Uterus (tissue), 2 donors: ENCODE measurements at regions not wholly inside any gene's neighbourhood (a gene's known extent, or its start where the extent isn't known, plus 50 kb on each side); places are given as distances from the start of the nearest gene placed in this dataset.

Experiments
- CTCF ChIP-seq, 4 experiments: fragments of 200-600 bp in 2 of 4; fragments of 450-650 bp in 2 of 4; sonication (generic) in 2 of 4; IDR thresholded peaks; one replicate each; pipeline ENCODE4 v1.5.1; 2016 to 2019; ENCODE audit warnings: antibody characterized with exemption in 4 of 4, mild to moderate bottlenecking in 2 of 4, moderate library complexity in 1 of 4
- POLR2A ChIP-seq, 2 donors: fragments of 450-650 bp; IDR thresholded peaks; one replicate each; pipeline ENCODE4 v1.6.1; 2016; ENCODE audit warnings: antibody characterized with exemption in 2 of 2, mild to moderate bottlenecking in 1 of 2, moderate library complexity in 1 of 2

DNA sequence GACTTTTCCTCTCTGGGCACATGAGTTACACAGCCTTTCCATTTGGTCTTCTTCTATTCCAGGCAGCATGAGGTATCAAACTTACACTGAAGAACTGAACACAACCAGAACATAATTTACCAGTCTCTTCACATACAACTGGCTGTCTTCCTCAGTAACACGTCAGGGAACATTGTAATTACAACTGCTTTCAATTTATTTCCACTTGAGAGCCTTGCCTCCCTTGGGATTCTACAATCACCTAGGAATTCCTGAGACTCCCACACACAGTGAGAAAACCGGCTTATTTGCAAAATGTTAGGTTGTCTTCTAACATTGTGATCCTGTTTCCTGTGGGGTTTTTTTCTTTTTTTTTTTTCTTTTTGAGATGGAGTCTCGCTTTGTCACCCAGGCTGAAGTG, 149.9 kb downstream of the TMX3 start:
- TF ChIP-seq CTCF (IDR thresholded peaks at IDR 0.05) (no peak), POLR2A (IDR thresholded peaks at IDR 0.05) (no peak)
